Choroid plexus epithelial cell (primary cell): ENCODE measurements at regions not wholly inside any gene's neighbourhood (a gene's known extent, or its start where the extent isn't known, plus 50 kb on each side); places are given as distances from the start of the nearest gene placed in this dataset.

Source experiments
- DNase-seq: peaks from one replicate; pipeline ENCODE4 v3.0.0-alpha.2; 2010; ENCODE audit warnings: low read depth
- H3K4me3 ChIP-seq: 2 replicates; pipeline ENCODE4 v1.5.1; 2011; ENCODE audit warnings: low read depth, mild to moderate bottlenecking, control low read depth, low read length, moderate library complexity
- TF ChIP-seq, protein P1 (sequence below): conservative IDR thresholded peaks from 2 replicates; pipeline ENCODE4 v1.5.1; 2011; ENCODE audit warnings: low read depth, mild to moderate bottlenecking, control low read depth, inconsistent platforms, low read length, moderate library complexity

DNA sequence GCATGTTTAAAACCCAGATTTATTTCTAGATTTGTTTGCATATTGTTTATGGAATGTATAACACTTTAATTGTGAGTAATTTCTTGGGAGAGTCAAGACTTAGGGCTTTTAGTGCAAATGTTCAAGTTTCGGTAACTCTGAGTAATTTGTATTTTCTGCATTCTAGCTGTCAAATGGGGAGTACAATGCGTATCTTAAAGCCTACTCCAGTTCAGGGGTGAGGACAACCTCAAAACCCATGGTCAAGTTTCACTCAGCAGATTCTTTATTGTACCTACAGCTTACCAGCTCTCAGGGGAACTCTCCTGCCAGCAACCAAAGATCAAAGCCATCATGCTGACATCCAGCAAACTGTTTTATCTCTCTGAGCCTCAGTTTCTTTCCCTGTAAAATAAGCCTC lies 458.6 kb upstream of the JARID2 start:
- TF ChIP-seq, protein P1, sequence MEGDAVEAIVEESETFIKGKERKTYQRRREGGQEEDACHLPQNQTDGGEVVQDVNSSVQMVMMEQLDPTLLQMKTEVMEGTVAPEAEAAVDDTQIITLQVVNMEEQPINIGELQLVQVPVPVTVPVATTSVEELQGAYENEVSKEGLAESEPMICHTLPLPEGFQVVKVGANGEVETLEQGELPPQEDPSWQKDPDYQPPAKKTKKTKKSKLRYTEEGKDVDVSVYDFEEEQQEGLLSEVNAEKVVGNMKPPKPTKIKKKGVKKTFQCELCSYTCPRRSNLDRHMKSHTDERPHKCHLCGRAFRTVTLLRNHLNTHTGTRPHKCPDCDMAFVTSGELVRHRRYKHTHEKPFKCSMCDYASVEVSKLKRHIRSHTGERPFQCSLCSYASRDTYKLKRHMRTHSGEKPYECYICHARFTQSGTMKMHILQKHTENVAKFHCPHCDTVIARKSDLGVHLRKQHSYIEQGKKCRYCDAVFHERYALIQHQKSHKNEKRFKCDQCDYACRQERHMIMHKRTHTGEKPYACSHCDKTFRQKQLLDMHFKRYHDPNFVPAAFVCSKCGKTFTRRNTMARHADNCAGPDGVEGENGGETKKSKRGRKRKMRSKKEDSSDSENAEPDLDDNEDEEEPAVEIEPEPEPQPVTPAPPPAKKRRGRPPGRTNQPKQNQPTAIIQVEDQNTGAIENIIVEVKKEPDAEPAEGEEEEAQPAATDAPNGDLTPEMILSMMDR = no peak
- H3K4me3 ChIP-seq = no peak overlapping the region
- DNase-seq = no peak

DNA sequence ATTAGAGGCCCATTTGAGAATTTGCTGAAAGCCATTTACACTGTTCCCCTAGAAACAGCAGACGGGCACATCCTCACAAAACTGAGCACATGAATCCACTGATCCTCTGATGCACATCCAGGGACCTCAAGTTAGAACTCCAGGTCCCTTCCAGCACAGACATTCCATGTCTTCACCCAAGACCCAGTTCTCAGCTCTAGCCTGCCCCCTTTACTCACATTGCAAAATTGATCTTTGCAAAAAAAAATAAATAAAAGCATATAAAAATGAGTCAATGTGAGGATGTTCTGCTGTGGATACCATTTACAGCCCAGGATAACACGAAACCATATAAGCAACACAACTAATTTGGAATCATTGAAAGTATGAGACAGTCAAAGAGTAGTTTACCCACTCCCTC lies 458.2 kb upstream of the JARID2 start:
- DNase-seq = no peak
- TF ChIP-seq, protein P1 = peak; percentile 30
- no peak overlapping the region for H3K4me3 ChIP-seq

DNA sequence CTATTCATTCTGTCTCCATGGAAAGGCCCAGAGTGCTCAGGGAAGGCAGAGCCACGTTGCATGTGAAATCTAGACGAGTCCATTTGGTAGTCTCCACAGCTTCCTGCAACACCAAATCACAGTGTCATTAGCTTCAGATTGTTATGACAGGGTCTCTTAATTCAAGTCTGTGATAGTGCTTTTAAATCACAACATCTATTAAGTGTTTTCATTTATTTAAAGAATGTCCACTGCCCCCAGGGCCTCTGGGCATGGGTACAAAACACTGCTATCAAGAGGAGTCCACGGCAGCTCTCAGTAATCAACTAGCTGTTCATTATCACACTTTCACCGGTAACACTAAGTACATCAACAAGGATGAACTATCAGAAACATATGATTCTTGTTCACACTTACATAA lies 455.9 kb upstream of the JARID2 start:
- H3K4me3 ChIP-seq = no peak overlapping the region
- TF ChIP-seq, protein P1 = no peak
- DNase-seq = no peak

DNA sequence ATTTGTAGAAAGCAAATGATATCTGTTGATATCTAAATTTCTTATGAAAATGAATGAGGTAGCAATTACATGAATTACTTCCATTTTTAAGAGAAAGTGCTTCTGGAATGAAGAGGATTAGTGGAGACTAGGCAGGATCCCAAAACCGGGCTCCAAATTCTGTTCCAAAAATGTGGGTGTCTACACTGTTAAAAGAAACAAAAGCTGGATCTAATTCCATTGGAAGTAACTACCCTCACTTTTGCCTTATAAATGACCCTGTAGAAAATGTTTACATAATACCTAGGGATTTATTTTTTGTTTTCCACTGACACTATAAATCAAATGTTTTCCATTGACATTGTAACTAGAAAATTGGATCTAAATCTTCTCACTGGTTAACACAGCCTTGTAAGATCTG lies 454.9 kb upstream of the JARID2 start:
- no peak for DNase-seq
- TF ChIP-seq, protein P1 = no peak

DNA sequence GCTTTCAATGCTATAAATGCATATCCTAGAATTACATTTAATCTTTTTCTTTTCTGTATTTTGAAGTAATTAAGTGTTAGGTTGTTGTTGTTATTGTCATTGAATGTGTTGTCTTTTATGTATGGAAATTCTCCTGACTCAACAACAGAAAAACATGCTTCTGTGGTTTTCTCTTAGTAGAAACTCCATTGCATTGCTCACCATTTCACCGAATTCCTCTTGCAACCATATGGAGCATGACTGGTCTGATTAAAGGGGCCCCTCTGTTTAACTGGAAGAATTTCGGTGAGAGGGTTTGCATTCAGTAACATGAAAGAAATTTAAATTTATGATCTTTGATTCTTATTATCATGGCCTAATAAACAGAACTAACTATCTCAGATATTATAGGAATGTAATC lies 454.3 kb upstream of the JARID2 start:
- TF ChIP-seq, protein P1 = no peak
- no peak overlapping the region for H3K4me3 ChIP-seq
- DNase-seq = peak; percentile 27

More for the DNA sequence above, 454.9 kb upstream of the JARID2 start:
- H3K4me3 ChIP-seq = no peak overlapping the region

DNA sequence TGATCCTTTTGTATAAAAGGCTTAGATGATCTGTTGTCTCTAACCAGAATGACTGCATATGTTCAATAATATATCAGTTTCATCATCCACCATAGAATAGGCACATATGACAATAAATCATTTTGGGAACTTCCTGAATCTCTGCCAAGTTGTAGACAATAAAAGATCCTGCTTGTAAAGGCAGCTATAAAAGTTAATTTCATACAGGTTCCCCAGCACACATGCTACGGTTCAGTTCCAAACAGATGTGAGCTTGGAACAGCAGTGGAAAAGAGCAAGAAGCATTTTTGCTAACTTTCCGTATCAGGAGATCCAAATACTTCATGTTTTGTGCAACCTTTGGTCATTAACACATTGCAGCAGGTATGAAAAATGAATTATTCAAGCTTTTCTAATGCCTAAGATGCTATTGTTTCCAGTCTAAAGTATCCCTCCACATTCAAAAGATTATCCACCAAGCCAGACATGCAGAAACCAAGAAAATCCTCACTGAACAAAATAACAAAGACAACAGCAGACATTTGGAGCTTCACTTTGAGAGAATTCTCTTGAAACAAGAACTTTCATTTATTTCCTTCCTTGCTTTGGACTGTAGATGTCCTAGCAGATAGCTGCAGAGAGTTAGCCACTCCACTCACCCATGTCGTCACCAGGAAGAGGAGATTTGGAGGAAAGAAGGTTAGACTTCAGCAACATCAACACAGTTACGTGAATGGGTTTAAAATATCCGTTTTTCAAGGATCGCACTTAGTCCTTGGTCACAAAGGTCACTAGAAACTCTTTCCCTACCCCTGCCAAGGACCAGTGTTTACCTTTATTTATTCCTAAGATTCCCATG lies 453.5 kb upstream of the JARID2 start:
- no peak for DNase-seq
- H3K4me3 ChIP-seq = no peak overlapping the region
- TF ChIP-seq, protein P1 = no peak

DNA sequence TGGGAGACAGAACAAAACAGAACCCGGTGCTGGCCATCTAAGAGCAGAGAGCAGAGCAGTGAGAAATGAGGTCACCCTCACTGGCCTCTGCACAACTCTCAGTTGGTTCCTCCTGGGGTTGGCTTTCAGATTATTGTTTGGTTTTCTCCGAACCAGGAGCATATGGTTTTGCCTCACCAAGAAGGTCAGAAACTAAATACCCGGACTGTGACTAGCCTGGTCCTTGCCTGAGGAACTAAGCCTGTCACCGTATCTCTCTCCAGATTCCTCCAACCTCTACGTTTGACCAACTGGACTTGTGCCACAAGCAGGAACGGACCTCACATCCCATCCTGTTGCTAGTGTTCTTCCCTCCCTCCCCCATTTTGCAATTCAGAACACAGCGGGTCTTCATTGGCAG lies 450.4 kb upstream of the JARID2 start:
- no peak overlapping the region for H3K4me3 ChIP-seq
- no peak for DNase-seq
- TF ChIP-seq, protein P1 = no peak
